Activated gamma-delta T cell treated with anti-CD3 and anti-CD28 coated beads, Interleukin-2, amount 50 U/mL, for 16 hours (primary cell): ENCODE measurements at regions not wholly inside any gene's neighbourhood (a gene's known extent, or its start where the extent isn't known, plus 50 kb on each side); places are given as distances from the start of the nearest gene placed in this dataset.

Experiments
- DNase-seq: peaks from one replicate; pipeline ENCODE4 v3.0.0-alpha.2; 2020; ENCODE audit warnings: low read depth

DNA sequence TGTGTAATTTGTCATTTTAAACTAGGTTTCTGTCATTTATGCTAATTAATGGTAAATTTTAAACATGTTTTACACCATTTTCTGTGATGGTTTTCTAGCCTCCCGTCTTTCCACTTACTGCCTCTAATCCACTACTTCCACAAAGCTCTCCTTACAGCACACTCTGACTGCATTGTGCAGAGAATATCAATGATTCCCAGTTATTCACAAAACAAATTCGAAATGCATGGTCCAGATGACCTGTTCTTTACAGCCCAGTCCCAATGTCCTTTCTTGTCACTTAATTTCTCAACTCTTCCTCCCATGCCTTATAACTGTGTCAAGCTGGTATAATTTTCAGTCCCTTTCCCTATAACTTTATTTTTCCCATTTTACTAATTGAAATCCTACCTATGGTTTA is 770.5 kb downstream of the USP25 start:
- DNase-seq = no peak

DNA sequence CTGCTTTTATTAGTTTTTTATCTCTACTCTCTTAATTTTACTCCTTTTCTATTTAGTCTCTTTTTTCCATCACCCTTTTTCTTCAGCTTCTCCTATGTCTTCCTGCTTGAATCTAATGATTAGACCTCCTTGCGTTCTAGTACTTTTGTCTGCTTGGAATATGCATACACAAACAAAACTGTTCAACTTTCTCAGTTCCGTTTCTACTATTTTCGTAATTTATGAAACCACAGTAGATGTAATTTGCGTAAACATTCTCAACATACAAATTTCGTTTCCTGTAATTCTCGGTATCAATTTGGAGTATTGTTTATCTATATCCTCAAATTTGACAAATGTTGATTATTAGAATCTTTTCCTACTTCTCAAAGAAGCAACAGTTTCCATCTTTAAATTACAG is 772.5 kb downstream of the USP25 start:
- DNase-seq = no peak

GRCh38 chr21:16502897-16503296 is 773.1 kb downstream of the USP25 start:
- DNase-seq = no peak

- no peak for DNase-seq
These were observed 774.5 kb downstream of the USP25 start for GRCh38 chr21:16504281-16504680.

GRCh38 chr21:16504766-16505165 is 775.0 kb downstream of the USP25 start:
- no peak for DNase-seq

DNA sequence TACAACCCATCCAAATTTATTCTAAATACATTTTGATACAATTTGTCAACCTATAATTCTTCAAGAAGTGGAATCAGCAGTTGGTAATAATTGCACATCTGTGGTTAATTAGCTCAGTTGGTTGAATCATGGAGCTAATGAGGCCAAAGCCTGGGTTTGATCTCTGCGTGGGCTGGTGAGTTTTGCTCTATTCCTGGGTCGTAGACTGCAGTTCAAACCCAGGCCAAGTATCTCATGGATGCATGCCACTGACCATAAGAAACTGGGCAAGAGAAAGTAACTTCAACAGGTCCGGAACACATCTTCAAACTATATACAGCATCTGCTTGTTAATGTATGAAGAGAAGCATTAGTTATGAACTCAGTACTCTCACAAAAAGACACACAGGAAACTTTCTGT is 779.7 kb downstream of the USP25 start:
- DNase-seq = no peak

GRCh38 chr21:16514316-16514715 is 784.5 kb downstream of the USP25 start:
- DNase-seq = no peak

GRCh38 chr21:16517383-16517782 is 787.6 kb downstream of the USP25 start:
- DNase-seq = no peak

DNA sequence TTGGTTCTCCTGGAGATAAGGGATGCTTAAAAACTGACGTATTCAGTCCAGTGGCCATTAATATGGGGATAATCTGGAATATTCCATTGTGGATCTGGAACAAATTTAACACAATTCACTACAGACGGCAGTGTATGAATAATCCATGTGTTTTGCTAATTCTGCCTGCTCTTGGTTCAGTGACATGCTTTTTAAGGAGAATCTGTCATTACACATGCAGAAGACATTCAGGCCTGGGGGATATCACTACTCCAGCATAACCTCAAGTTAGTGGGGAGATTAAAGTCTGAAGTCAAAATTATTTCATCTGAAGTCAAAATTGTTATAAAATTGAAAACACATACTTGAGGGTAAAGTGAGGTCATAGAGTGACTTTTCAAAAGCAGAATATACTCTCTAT is 789.3 kb downstream of the USP25 start:
- no peak for DNase-seq

DNA sequence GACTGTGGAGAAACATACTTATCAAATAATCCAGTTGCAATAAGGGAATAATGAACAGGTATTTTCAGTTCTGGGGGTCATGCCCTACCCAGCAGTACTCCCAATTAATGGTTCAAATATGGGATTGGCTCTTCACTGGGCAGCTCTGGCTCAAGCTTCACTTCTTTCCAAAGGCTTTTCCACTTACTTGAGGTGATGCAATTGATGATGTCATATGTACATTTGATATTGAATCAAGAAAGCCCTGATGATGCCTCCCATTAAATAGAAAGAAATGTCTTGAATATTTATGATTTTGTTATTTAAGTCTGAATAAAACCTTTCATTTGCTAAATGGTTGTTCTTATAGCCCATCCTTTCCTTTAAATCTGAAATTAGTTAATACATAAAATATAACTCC is 789.9 kb downstream of the USP25 start:
- no peak for DNase-seq

- DNase-seq = no peak
These were observed 792.8 kb downstream of the USP25 start for GRCh38 chr21:16522548-16522947.

- DNase-seq = no peak
These were observed 800.9 kb downstream of the USP25 start for GRCh38 chr21:16530656-16531055.

- no peak for DNase-seq
These were observed 803.1 kb downstream of the USP25 start for GRCh38 chr21:16532840-16533239.

- no peak for DNase-seq
These were observed 804.1 kb downstream of the USP25 start for GRCh38 chr21:16533692-16534407.

- no peak for DNase-seq
These were observed 804.8 kb downstream of the USP25 start for GRCh38 chr21:16534408-16535101.

GRCh38 chr21:16535102-16535422 is 805.3 kb downstream of the USP25 start:
- DNase-seq = no peak

DNA sequence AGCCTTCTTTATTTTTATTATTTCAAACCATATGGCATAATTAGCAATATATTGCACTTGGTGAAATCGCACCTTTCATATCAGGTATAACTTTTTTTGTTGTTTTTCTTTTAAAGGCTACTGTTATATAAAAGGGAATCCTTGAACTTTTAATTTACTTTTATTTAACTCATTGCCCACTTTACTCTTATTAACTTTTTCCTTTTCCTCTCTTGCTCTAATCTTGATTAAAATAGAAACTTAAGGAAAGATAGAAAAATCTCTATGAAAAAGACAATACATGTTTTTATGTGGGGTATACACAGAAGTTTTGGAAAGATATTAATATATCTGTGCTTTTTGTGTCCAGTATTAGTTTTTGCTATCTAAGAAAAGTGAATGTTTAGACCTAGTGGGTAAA is 805.8 kb downstream of the USP25 start:
- DNase-seq = no peak

DNA sequence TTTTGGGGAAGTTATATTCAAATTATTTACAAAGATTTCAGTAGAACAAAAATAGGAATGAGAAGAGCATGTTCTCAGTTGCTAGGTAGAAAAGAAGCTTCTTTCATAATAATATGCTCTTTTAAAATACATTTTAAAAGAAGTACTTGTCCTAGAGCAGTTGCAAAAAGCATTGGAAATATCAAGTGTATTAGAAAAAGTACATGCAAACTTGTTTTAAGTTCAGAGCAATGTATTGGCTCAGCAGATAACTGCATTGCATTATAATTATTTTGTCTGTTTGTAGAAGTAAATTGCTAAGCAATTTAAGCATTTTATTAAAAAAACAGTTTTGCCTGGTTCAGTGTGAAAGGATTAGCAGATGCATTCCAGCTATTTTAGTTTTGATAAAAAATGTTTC is 806.4 kb downstream of the USP25 start:
- no peak for DNase-seq

DNA sequence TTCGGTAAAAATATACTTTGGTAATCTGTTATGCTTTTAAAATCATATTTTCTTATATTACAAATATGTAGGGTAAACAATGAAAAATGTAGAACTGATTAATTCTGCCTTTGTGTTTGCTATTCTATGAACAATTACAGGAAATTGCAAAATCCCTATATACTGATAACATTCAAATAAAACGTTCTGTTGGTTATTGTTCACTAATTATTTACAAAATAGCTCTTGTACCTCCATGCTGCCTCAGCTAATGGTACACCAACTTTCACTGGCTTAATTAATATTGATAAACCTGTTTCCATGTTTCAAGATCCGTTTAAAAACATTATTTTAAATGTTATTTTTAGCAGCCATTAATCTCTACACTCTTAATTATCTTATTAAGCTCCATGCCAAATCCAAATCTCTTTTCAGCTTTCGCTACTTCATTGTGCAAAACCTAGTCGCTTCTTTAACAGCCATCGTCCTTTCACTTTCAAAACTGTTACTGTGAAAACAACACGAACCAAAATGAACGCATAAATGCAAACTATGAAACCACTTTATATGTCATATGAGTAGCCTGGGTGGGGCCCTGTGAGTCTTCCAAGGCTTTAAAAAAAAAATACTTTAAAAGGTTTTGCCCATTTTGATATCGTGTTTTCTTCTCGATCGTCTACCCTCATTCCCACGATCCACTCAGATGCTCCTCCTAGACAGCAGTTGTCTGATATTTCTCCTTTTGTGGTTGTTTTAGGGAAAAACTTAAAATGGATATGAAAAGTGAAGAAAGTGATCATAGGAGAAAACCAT is 807.1 kb downstream of the USP25 start:
- no peak for DNase-seq

- no peak for DNase-seq
These were observed 807.7 kb downstream of the USP25 start for GRCh38 chr21:16537501-16537900.

DNA sequence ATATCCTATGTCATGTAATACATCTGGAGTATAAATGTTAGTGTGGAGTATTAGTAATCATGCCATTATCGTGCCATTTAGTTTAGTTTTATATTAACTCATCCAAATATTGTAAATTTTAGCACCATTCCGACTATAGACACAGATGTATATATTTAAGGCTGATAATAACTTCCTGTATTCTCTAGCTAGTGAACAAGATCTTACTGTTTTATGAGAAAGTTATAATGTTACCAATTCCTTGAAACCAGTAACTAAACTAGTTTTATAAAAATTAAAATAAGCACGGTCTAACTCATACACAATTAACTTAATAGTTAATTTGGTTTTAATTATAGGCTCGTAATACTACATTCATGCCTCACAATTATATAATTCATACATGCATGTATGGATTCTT is 808.6 kb downstream of the USP25 start:
- DNase-seq = no peak

- DNase-seq = no peak
These were observed 809.2 kb downstream of the USP25 start for GRCh38 chr21:16538936-16539440.
